ENCODE measurements at regions not wholly inside any gene's neighbourhood (a gene's known extent, or its start where the extent isn't known, plus 50 kb on each side); places are given as distances from the start of the nearest gene placed in this dataset.
A peak's percentile ranks its signal among the peaks of the same experiment; 100 is the strongest.

DNA sequence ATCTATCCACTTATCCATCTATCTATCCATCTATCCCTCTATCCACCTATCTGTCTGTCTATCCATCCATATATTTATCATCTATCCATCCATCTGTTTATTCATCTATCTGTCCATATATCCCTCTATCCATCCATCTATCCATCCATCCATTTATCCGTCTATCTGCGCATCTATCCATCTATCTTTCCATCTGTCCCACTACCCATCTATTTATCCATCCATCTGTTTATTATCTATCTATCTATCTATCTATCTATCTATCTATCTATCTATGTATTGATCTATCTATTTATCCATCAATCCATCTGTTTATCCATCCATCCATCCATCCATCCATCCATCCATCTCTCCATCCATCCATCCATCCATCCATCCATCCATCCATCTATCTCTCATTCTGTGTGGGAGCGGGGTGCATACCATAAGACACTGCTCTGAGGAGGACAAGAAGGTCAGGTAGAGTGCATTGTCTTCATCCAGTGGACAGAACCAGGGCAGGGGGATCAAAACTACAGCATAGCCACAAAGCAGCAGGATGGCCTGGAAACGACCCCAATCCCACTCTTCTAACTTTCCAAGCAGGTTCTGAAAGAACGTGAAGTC is 53.2 kb upstream of the ENPP6 start:
- Mint-ChIP-seq H3K27ac (peak overlapping the region; percentile 42), H3K4me3 (no peak overlapping the region), H3K9me3 (ENCODE audit: insufficient read depth) (no peaks in the 10 kb centered on the region), H3K27me3 (no peaks in the 10 kb centered on the region), H3K4me1 (peaks cover 44% of the 10 kb centered on the region)
- H3K9ac ChIP-seq (ENCODE audit: low read length) = no peak overlapping the region
- intact Hi-C loops (cut with micrococcal nuclease) = no loop called here
- no peak overlapping the region for H3K4me3 ChIP-seq (ENCODE audit: control extremely low read depth in 1 of 5, extremely low read depth in 1 of 5, insufficient read depth in 1 of 5, low read depth in 2 of 5, low read length in 4 of 5)
- no peak overlapping the region for H3K4me2 ChIP-seq (replicated peaks; ENCODE audit: low read depth, low read length, poor library complexity, severe bottlenecking)
- no peak for ATAC-seq (ENCODE audit: low read depth)
- H3K4me1 ChIP-seq (ENCODE audit: control insufficient read depth in 2 of 2, insufficient read depth in 2 of 2, low read length in 2 of 2) = peaks cover 22 to 35% of the 10 kb centered on the region in 2 donors
- no peaks in the 10 kb centered on the region for H3K36me3 ChIP-seq (replicated peaks in 1 of 2; ENCODE audit: control extremely low read depth in 1 of 2, control insufficient read depth in 1 of 2, extremely low read depth in 1 of 2, insufficient read depth in 2 of 2, low read length in 1 of 2)
- H2AFZ ChIP-seq (ENCODE audit: insufficient read depth, low read depth, low read length, poor library complexity, severe bottlenecking) = no peak overlapping the region
- ChIA-PET POLR2A (no interaction called here), CTCF (interaction anchor here (0.6 to 9.0 kb wide), 2 partner anchors 11 to 295 kb away, joined by 4 to 137 read pairs; no protein-coding TSS in a partner anchor)
- peaks cover 0 to 6% (median 4%) of the 10 kb centered on the region in 3 donors for H3K9me3 ChIP-seq (ENCODE audit: control extremely low read depth in 1 of 3, control insufficient read depth in 2 of 3, insufficient read depth in 1 of 3, low read length in 2 of 3)
- no peaks in the 10 kb centered on the region for H4K20me1 ChIP-seq (ENCODE audit: control insufficient read depth, insufficient read depth, low read length, poor library complexity, severe bottlenecking)
- H3K27me3 ChIP-seq (replicated peaks in 1 of 4; ENCODE audit: control extremely low read depth in 1 of 4, control insufficient read depth in 3 of 4, insufficient read depth in 4 of 4, low read length in 3 of 4) = no peaks in the 10 kb centered on the region
- WGBS (ENCODE audit: insufficient coverage) = 100% methylated on average over 3 of the region's 5 CpGs
- TF ChIP-seq, protein P1, sequence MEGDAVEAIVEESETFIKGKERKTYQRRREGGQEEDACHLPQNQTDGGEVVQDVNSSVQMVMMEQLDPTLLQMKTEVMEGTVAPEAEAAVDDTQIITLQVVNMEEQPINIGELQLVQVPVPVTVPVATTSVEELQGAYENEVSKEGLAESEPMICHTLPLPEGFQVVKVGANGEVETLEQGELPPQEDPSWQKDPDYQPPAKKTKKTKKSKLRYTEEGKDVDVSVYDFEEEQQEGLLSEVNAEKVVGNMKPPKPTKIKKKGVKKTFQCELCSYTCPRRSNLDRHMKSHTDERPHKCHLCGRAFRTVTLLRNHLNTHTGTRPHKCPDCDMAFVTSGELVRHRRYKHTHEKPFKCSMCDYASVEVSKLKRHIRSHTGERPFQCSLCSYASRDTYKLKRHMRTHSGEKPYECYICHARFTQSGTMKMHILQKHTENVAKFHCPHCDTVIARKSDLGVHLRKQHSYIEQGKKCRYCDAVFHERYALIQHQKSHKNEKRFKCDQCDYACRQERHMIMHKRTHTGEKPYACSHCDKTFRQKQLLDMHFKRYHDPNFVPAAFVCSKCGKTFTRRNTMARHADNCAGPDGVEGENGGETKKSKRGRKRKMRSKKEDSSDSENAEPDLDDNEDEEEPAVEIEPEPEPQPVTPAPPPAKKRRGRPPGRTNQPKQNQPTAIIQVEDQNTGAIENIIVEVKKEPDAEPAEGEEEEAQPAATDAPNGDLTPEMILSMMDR (IDR thresholded peaks at IDR 0.05) = no peak
- TF ChIP-seq EZH2 (IDR thresholded peaks at IDR 0.05; ENCODE audit: borderline replicate concordance, insufficient read depth, low read depth, low read length, poor library complexity, severe bottlenecking) = no peak
- DNase-seq = no peak
- H3K27ac ChIP-seq (ENCODE audit: low read length in 2 of 2) = no peak overlapping the region
- H3K79me2 ChIP-seq (ENCODE audit: control insufficient read depth, insufficient read depth, low read length) = no peaks in the 10 kb centered on the region

DNA sequence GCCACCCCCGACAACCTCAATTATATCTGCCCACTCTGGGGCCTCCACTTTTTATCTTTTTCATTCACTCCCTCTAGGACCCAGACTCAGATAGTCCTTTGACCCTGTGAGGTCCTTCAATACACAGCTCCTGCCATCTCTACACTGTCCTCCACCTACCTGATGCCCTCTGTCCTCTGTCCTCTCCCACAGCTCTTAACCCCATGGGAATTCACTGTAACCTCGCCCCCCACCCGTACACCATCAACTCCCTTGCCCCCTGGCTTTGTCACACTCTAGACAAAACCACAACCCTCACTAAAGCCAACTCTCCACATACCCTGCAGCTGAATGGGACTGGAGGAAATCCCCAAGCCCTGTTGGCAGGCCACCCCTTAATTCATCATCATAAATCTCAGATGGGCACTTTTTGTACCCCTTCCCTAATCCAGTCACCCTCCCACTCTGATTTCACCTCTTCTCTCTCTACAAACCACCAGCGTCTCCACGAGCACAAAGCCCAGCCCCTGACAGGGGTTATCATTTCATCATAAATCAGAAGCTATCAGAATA is 52.3 kb upstream of the ENPP6 start:
- ChIA-PET CTCF (interaction anchor here (0.6 to 9.0 kb wide), 3 partner anchors 12 to 206 kb away, joined by 3 to 137 read pairs (median 6); no protein-coding TSS in a partner anchor), POLR2A (no interaction called here)
- Histone ChIP-seq H3K4me2 (replicated peaks; ENCODE audit: low read depth, low read length, poor library complexity, severe bottlenecking) (no peak overlapping the region), H4K20me1 (ENCODE audit: control insufficient read depth, insufficient read depth, low read length, poor library complexity, severe bottlenecking) (no peaks in the 10 kb centered on the region), H2AFZ (ENCODE audit: insufficient read depth, low read depth, low read length, poor library complexity, severe bottlenecking) (no peak overlapping the region), H3K27ac (ENCODE audit: low read length in 2 of 2) (no peak overlapping the region), H3K9me3 (ENCODE audit: control extremely low read depth in 1 of 3, control insufficient read depth in 2 of 3, insufficient read depth in 1 of 3, low read length in 2 of 3) (peaks cover 0 to 6% (median 4%) of the 10 kb centered on the region in 3 donors), H3K9ac (ENCODE audit: low read length) (no peak overlapping the region), H3K4me3 (ENCODE audit: control extremely low read depth in 1 of 5, extremely low read depth in 1 of 5, insufficient read depth in 1 of 5, low read depth in 2 of 5, low read length in 4 of 5) (no peak overlapping the region), H3K36me3 (replicated peaks in 1 of 2; ENCODE audit: control extremely low read depth in 1 of 2, control insufficient read depth in 1 of 2, extremely low read depth in 1 of 2, insufficient read depth in 2 of 2, low read length in 1 of 2) (no peaks in the 10 kb centered on the region), H3K27me3 (replicated peaks in 1 of 4; ENCODE audit: control extremely low read depth in 1 of 4, control insufficient read depth in 3 of 4, insufficient read depth in 4 of 4, low read length in 3 of 4) (no peaks in the 10 kb centered on the region), H3K79me2 (ENCODE audit: control insufficient read depth, insufficient read depth, low read length) (no peaks in the 10 kb centered on the region), H3K4me1 (ENCODE audit: control insufficient read depth in 2 of 2, insufficient read depth in 2 of 2, low read length in 2 of 2) (peaks cover 27 to 41% of the 10 kb centered on the region in 2 donors)
- Mint-ChIP-seq H3K27me3 (no peaks in the 10 kb centered on the region), H3K4me3 (peak overlapping the region; percentile 18), H3K27ac (peak overlapping the region; percentile 50), H3K4me1 (peaks cover 51% of the 10 kb centered on the region), H3K9me3 (ENCODE audit: insufficient read depth) (no peaks in the 10 kb centered on the region)
- DNase-seq = no peak
- no peak for ATAC-seq (ENCODE audit: low read depth)
- 56% methylated on average over 5 of the region's 5 CpGs for WGBS (ENCODE audit: insufficient coverage)
- no peak for TF ChIP-seq EZH2 (IDR thresholded peaks at IDR 0.05; ENCODE audit: borderline replicate concordance, insufficient read depth, low read depth, low read length, poor library complexity, severe bottlenecking)
- TF ChIP-seq, protein P1 (IDR thresholded peaks at IDR 0.05) = no peak
- intact Hi-C loops (cut with micrococcal nuclease) = loop anchor here (2.0 to 10.0 kb wide), 6 partner anchors 77 to 1125 kb away; partner anchors contain the start of genes ACSL1, ANKRD37 and LRP2BP
